Ovary (tissue), 3 donors: ENCODE measurements at regions not wholly inside any gene's neighbourhood (a gene's known extent, or its start where the extent isn't known, plus 50 kb on each side); places are given as distances from the start of the nearest gene placed in this dataset.

Experiments
- CTCF ChIP-seq, 3 donors: fragments of 450-650 bp in 2 of 3; fragments of 200-600 bp in 1 of 3; IDR thresholded peaks; one replicate each; pipeline versions ENCODE4 v1.5.1 to v1.8.0; 2016 to 2022; ENCODE audit warnings: antibody characterized with exemption in 3 of 3, mild to moderate bottlenecking in 1 of 3
- POLR2A ChIP-seq: fragments of 450-650 bp; IDR thresholded peaks from one replicate; pipeline ENCODE4 v1.6.1; 2017; ENCODE audit warnings: antibody characterized with exemption, mild to moderate bottlenecking, moderate library complexity
- donor health status: DM: no; HTN: no; CAD: no.

DNA sequence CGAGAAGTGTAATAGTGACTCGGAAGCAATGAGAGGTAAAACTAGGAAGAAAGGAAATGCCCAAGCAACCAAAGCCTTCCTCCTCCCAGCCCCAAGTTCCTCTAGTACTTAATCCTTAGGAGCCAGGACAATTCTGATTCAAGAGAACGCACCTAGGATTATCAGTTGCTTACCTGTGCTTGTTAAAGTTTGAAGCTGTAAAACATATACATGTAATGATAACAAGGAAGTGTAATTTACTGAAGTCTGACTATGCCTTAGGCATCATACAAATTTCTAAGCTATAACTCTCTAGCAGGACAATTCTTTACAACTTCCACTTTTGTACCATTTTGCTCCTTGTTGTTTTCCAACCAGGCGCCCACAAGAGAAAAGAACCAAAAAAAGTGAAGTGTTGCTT is 92.8 kb upstream of the OSBPL8 start:
- TF ChIP-seq POLR2A (no peak), CTCF (IDR thresholded peaks at IDR 0.05) (no peak)
